GM10266 (cell line): ENCODE measurements at regions not wholly inside any gene's neighbourhood (a gene's known extent, or its start where the extent isn't known, plus 50 kb on each side); places are given as distances from the start of the nearest gene placed in this dataset.

Source experiments
- DNase-seq: peaks from one replicate; pipeline ENCODE4 v3.0.0; 2012; ENCODE audit errors: extremely low spot score
- TF ChIP-seq, protein P1 (sequence below): IDR thresholded peaks from 2 replicates; pipeline ENCODE4 v1.5.1; 2012; ENCODE audit warnings: mild to moderate bottlenecking, low read depth; ENCODE audit not compliant: control insufficient read depth, insufficient read depth; ENCODE audit errors: missing control alignments

DNA sequence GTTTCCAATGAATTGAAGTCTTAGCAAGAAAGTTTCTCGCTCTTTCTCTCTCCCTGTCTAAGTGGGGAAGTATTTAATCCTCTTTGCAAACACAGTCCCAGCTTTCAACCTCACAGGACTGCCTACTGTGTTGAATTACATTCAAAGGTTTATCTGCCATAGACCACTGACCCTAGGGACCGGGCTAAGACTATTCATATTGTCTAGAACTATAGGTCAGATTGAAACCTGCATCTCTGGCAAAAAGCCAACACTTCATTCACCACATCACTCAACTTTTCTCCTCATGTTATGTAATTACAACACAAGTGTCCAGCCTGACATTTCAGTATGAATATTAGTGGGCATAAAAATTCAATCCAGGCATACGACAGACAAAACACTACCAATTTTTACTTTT is 314.7 kb upstream of the RSPO3 start:
- TF ChIP-seq, protein P1, sequence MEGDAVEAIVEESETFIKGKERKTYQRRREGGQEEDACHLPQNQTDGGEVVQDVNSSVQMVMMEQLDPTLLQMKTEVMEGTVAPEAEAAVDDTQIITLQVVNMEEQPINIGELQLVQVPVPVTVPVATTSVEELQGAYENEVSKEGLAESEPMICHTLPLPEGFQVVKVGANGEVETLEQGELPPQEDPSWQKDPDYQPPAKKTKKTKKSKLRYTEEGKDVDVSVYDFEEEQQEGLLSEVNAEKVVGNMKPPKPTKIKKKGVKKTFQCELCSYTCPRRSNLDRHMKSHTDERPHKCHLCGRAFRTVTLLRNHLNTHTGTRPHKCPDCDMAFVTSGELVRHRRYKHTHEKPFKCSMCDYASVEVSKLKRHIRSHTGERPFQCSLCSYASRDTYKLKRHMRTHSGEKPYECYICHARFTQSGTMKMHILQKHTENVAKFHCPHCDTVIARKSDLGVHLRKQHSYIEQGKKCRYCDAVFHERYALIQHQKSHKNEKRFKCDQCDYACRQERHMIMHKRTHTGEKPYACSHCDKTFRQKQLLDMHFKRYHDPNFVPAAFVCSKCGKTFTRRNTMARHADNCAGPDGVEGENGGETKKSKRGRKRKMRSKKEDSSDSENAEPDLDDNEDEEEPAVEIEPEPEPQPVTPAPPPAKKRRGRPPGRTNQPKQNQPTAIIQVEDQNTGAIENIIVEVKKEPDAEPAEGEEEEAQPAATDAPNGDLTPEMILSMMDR: no peak
- DNase-seq: no peak

DNA sequence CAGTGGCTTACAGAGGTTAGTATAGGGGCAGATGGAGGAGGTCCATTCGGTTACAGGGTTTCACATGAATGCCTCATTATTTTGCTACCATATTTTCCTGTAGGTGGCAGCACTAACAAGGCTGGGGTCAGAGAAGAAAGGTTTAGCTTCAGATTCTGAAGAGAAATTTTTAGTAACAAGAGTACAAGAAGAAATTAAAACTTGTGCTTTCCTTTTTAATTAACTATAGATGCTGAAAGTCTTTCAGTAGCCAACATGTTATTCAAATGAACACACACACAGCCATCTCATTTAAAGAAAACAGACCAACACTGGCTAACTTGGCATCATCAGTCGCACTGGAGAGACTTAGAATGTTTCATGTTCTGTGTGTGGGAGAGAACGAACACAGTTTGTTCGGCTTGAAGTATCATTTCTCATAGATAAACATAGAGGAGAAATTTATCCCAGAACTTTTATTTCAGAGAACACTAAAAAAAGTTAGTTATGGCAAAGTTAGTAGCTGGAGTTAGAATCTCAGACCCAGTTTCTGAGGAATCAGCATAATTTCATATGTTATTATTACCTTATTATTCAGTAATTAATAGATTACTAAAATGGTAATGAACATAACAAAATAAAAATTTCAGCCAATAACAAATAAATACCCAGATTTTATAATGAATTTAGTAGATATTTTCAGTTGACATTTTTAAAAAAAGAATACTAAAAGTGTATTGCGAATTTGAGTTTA is 314.0 kb upstream of the RSPO3 start:
- DNase-seq: peak; percentile 24
- TF ChIP-seq, protein P1: peak; percentile 71

DNA sequence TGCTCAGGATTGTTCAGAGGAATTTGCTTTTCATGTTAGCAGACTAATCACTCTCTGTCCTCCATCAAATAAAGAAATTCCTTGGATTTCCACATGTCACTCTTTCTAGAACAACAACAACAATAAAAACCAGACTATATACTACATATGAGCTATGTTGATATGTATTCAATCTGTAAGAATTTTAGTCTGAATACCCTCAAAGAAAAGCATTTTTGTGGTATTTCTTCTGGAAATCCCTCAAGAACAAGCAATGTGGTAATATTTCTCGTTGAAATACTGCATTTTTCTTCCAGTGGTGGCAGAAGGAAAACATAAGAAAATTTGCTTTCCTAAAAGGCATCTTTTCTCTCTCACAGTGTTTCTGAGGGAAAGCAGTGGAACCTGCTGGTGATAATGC is 312.6 kb upstream of the RSPO3 start:
- TF ChIP-seq, protein P1: no peak
- no peak for DNase-seq

DNA sequence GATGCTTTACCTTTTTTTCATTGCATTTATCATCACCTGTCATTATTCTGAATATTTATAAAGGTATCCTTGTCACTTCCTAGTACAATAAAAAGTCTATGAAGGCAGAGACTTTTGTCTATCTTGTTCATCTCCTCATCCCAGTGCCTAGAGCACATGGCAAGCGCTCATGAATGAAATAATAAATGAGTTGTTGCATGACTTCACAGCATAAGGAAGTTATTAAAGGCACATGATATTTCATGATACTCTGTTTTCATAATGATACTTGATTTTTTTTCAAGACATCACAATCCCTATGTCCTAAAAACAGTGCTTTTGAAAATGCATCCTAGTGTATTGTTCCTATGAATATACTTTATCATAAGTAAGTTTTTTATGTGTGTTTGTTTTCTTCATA is 310.6 kb upstream of the RSPO3 start:
- DNase-seq: no peak
- TF ChIP-seq, protein P1: no peak

DNA sequence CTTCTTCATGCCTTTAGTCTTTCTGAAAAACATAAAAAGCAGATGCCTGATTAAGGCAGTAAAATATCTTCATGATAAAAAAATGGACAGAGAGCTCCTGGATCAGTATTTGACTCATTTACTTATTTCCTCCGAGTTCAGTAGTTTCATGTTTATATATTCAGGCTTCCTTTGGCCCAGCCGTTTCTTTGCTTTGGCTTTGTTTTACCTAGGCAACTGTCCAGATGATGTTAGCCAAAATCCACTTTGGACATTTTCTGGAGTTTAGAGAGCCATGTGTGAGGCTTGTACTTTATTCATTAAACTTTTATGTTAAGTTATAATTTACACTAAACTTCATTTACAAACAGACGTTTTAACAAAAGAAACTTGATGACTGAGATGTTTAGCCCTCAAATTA is 307.1 kb upstream of the RSPO3 start:
- TF ChIP-seq, protein P1: no peak
- no peak for DNase-seq

DNA sequence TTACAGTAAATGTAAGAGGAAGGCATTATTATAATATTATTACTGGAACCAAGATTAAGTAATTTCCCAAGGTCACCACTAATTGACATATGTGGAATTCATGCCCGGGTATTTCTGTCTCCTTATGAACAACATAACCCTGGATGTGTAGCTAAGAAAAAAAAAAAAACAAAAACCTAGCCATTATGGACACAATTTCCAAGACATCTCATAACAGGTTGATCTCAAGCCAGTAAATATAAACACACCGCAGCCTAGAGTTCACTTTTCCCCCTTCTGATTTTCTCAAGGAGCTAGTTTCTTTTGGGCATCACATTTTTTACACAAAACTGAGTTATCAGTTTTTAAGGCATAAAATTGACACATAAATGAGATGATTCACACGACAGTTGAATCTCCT is 306.5 kb upstream of the RSPO3 start:
- no peak for DNase-seq
- TF ChIP-seq, protein P1: no peak

DNA sequence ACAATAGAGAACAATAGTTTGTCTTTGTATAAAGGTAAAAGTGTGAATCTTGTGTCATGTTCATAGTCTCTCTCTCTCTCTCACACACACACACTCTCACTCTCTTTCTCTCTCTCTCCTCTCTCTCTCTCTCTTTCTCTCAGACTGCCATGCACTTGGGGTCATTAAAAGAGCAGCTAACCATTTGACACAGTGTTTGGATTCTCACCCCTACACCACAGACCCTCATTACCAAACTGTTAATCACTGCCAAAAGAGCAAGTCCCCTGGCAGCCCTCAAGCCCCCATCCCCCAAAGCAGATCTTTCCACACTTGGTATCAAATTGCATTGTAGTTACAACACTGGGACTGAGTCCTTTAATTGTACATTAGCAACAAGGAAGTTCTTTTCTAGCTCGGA is 305.8 kb upstream of the RSPO3 start:
- TF ChIP-seq, protein P1: no peak
- DNase-seq: no peak
